Lower lobe of right lung (tissue), 2 donors: ENCODE measurements at regions not wholly inside any gene's neighbourhood (a gene's known extent, or its start where the extent isn't known, plus 50 kb on each side); places are given as distances from the start of the nearest gene placed in this dataset.

Source experiments
- ATAC-seq, 2 donors: fragments of 200-7000 bp; cut with Tn5 transposase; one replicate each; pipeline ENCODE4 v1.9.1; 2020 to 2022; ENCODE audit warnings: mild to moderate bottlenecking in 2 of 2, moderate library complexity in 2 of 2
- DNase-seq: peaks from one replicate; pipeline ENCODE4 v3.0.0-alpha.2; 2020
- H3K27ac ChIP-seq: fragments of 200-600 bp; one replicate; pipeline ENCODE4 v1.8.0; 2022
- H3K27me3 ChIP-seq: fragments of 200-600 bp; one replicate; pipeline ENCODE4 v1.8.0; 2022; ENCODE audit warnings: low read depth
- H3K36me3 ChIP-seq: fragments of 200-600 bp; one replicate; pipeline ENCODE4 v1.8.0; 2022; ENCODE audit warnings: mild to moderate bottlenecking
- H3K4me1 ChIP-seq: fragments of 200-600 bp; one replicate; pipeline ENCODE4 v1.8.0; 2022
- H3K4me3 ChIP-seq: fragments of 200-600 bp; one replicate; pipeline ENCODE4 v1.8.0; 2022; ENCODE audit warnings: mild to moderate bottlenecking
- H3K9me3 ChIP-seq: fragments of 200-600 bp; one replicate; pipeline ENCODE4 v1.8.0; 2022
- CTCF ChIP-seq: fragments of 200-600 bp; IDR thresholded peaks from one replicate; pipeline ENCODE4 v1.8.0; 2022; ENCODE audit warnings: antibody characterized with exemption, mild to moderate bottlenecking
- intact Hi-C: fragments of 100-400 bp; cut with DNase I; formaldehyde crosslinking; loops from one replicate; pipeline ENCODE4 v1.11.0; 2022
- donor health status: DM: no; HTN: yes; CAD: no; lungs with severe emphysema.

GRCh38 chr5:7955476-7955875 lies 86.5 kb downstream of the MTRR start:
- no peak for DNase-seq
- Histone ChIP-seq H3K4me1 (no peaks in the 10 kb centered on the region), H3K27ac (no peak overlapping the region), H3K4me3 (no peak overlapping the region), H3K9me3 (no peaks in the 10 kb centered on the region), H3K36me3 (no peaks in the 10 kb centered on the region), H3K27me3 (no peaks in the 10 kb centered on the region)
- intact Hi-C loops: no loop called here
- no peak for ATAC-seq
- TF ChIP-seq CTCF: no peak

- H3K4me3 ChIP-seq: no peak overlapping the region
- intact Hi-C loops: no loop called here
- H3K27me3 ChIP-seq: no peaks in the 10 kb centered on the region
- H3K36me3 ChIP-seq: no peaks in the 10 kb centered on the region
- H3K4me1 ChIP-seq: no peaks in the 10 kb centered on the region
- TF ChIP-seq CTCF: no peak
- no peak overlapping the region for H3K27ac ChIP-seq
- no peaks in the 10 kb centered on the region for H3K9me3 ChIP-seq
- no peak for ATAC-seq
- DNase-seq: no peak
These were observed 88.4 kb downstream of the MTRR start for GRCh38 chr5:7957329-7957728.

- no peak overlapping the region for H3K4me3 ChIP-seq
- no peak overlapping the region for H3K27ac ChIP-seq
- intact Hi-C loops: no loop called here
- no peak for TF ChIP-seq CTCF
- DNase-seq (no peak), ATAC-seq (no peak)
- no peaks in the 10 kb centered on the region for H3K27me3 ChIP-seq
- no peaks in the 10 kb centered on the region for H3K9me3 ChIP-seq
- H3K36me3 ChIP-seq: no peaks in the 10 kb centered on the region
- no peaks in the 10 kb centered on the region for H3K4me1 ChIP-seq
These were observed 91.2 kb downstream of the MTRR start for GRCh38 chr5:7960142-7960541.

GRCh38 chr5:7961540-7961939 lies 92.6 kb downstream of the MTRR start:
- no peak for TF ChIP-seq CTCF
- H3K4me3 ChIP-seq: no peak overlapping the region
- no peaks in the 10 kb centered on the region for H3K27me3 ChIP-seq
- H3K4me1 ChIP-seq: no peaks in the 10 kb centered on the region
- DNase-seq (no peak), ATAC-seq (no peak)
- intact Hi-C loops: no loop called here
- no peak overlapping the region for H3K27ac ChIP-seq
- H3K9me3 ChIP-seq: no peaks in the 10 kb centered on the region
- H3K36me3 ChIP-seq: no peaks in the 10 kb centered on the region

GRCh38 chr5:7970816-7971215 lies 101.9 kb downstream of the MTRR start:
- intact Hi-C loops: no loop called here
- DNase-seq: no peak
- TF ChIP-seq CTCF: no peak
- Histone ChIP-seq H3K4me3 (no peak overlapping the region), H3K27ac (no peak overlapping the region), H3K36me3 (no peaks in the 10 kb centered on the region), H3K4me1 (no peaks in the 10 kb centered on the region), H3K9me3 (no peaks in the 10 kb centered on the region), H3K27me3 (no peaks in the 10 kb centered on the region)
- ATAC-seq: no peak
